ENCODE measurements at regions not wholly inside any gene's neighbourhood (a gene's known extent, or its start where the extent isn't known, plus 50 kb on each side); places are given as distances from the start of the nearest gene placed in this dataset.
"Not testable (repeated sequence)": the region's sequence is repeated elsewhere in the genome, so short reads cannot be mapped to it uniquely, and the experiment has no call there.

DNA sequence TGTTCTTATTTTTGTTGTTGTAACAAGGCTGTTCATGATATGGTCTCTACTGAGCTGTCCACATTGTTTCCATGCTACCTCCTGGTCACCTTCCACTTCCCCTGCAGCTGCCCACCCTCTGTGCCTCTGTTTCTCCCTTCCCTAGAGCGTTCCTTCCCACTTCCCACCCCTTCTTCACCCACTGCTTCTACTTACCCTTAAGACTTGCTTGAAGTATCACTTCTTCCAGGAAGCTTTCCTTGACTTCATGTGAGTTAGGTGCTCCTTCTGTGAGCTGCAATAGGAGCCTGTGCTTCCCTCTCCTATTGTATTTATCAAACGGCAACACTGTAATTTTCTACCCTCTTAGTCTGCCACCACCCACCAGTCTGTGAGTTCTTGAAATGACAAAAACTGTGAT, 286.8 kb upstream of the AMIGO2 start:
- WGBS (ENCODE audit: insufficient coverage, low coverage, low lambda C conversion rate, missing lambda C conversion rate) = 89% methylated on average over 2 of the region's 2 CpGs
- intact Hi-C loops (cut with DNase I) = no loop called here
- Histone ChIP-seq H3K9me3 (no peaks in the 10 kb centered on the region), H3K4me3 (no peak overlapping the region), H3K27ac (no peak overlapping the region), H3K36me3 (no peaks in the 10 kb centered on the region), H3K4me1 (peaks cover 0 to 2% (median 0%) of the 10 kb centered on the region in 4 donors), H3K27me3 (no peaks in the 10 kb centered on the region)
- TF ChIP-seq CTCF (IDR thresholded peaks at IDR 0.05) = no peak
- TF ChIP-seq POLR2A (IDR thresholded peaks at IDR 0.05) = no peak
- DNase-seq = no peak
- no peak for ATAC-seq

- 83% methylated on average over 2 of the region's 2 CpGs for WGBS (ENCODE audit: insufficient coverage, low coverage, low lambda C conversion rate, missing lambda C conversion rate)
- no peaks in the 10 kb centered on the region for H3K27me3 ChIP-seq
- H3K4me1 ChIP-seq = peaks cover 0 to 6% (median 0%) of the 10 kb centered on the region in 4 donors
- DNase-seq = no peak
- intact Hi-C loops (cut with DNase I) = no loop called here
- no peak for ATAC-seq
- H3K4me3 ChIP-seq = no peak overlapping the region
- H3K9me3 ChIP-seq = no peaks in the 10 kb centered on the region
- H3K27ac ChIP-seq = no peak overlapping the region
- no peaks in the 10 kb centered on the region for H3K36me3 ChIP-seq
- no peak for TF ChIP-seq POLR2A (IDR thresholded peaks at IDR 0.05)
- no peak for TF ChIP-seq CTCF (IDR thresholded peaks at IDR 0.05)
Measured at GRCh38 chr12:47366157-47366556, 286.4 kb upstream of the AMIGO2 start.

GRCh38 chr12:47365443-47366076, 285.8 kb upstream of the AMIGO2 start:
- H3K9me3 ChIP-seq; DNase-seq; H3K36me3 ChIP-seq; H3K27me3 ChIP-seq; H3K4me3 ChIP-seq; intact Hi-C loops (cut with DNase I); H3K27ac ChIP-seq; ATAC-seq; H3K4me1 ChIP-seq: not testable (repeated sequence)
- WGBS (ENCODE audit: insufficient coverage, low coverage, low lambda C conversion rate, missing lambda C conversion rate) = 85% methylated on average over 2 of the region's 7 CpGs

DNA sequence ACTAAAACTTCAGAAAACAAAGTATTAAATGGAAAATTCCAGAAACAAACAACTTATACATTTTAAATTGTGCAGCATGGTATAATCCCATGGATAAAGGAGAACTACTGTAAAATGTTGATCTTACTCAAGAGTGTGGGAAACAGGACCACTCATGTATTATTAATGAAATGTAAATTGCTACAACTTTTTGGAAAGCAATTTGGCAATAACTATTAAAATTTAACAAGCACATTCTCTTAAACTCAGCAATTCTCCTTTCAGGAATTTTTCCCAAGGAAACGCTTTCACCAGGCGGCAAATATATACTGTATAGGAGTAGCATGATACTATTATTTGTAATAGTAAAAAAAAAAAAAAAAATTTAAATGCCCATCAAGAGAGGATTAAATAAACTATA, 284.5 kb upstream of the AMIGO2 start:
- DNase-seq (no peak), ATAC-seq (no peak)
- H3K27ac ChIP-seq = no peak overlapping the region
- no peaks in the 10 kb centered on the region for H3K27me3 ChIP-seq
- H3K4me3 ChIP-seq = no peak overlapping the region
- no peaks in the 10 kb centered on the region for H3K9me3 ChIP-seq
- intact Hi-C loops (cut with DNase I) = no loop called here
- TF ChIP-seq CTCF (IDR thresholded peaks at IDR 0.05) (no peak), POLR2A (IDR thresholded peaks at IDR 0.05) (no peak)
- H3K4me1 ChIP-seq = peaks cover 0 to 7% (median 0%) of the 10 kb centered on the region in 4 donors
- 95% methylated on average over 2 of the region's 2 CpGs for WGBS (ENCODE audit: insufficient coverage, low coverage, low lambda C conversion rate, missing lambda C conversion rate)
- H3K36me3 ChIP-seq = no peaks in the 10 kb centered on the region

- no peaks in the 10 kb centered on the region for H3K27me3 ChIP-seq
- DNase-seq (no peak), ATAC-seq (peak in 1 of 4 donors; percentile 24)
- intact Hi-C loops (cut with DNase I) = no loop called here
- H3K36me3 ChIP-seq = no peaks in the 10 kb centered on the region
- no peak overlapping the region for H3K4me3 ChIP-seq
- WGBS (ENCODE audit: insufficient coverage, low coverage, low lambda C conversion rate, missing lambda C conversion rate) = 80% methylated on average over 2 of the region's 3 CpGs
- H3K27ac ChIP-seq = no peak overlapping the region
- TF ChIP-seq CTCF (IDR thresholded peaks at IDR 0.05) (no peak), POLR2A (IDR thresholded peaks at IDR 0.05) (no peak)
- H3K9me3 ChIP-seq = no peaks in the 10 kb centered on the region
- peaks cover 0 to 7% (median 0%) of the 10 kb centered on the region in 4 donors for H3K4me1 ChIP-seq
Measured at GRCh38 chr12:47362126-47362705, 282.5 kb upstream of the AMIGO2 start.
